Sigmoid colon (tissue), 6 donors: ENCODE measurements at regions not wholly inside any gene's neighbourhood (a gene's known extent, or its start where the extent isn't known, plus 50 kb on each side); places are given as distances from the start of the nearest gene placed in this dataset.

Experiments
- DNase-seq: peaks from one replicate; pipeline ENCODE4 v3.0.0-alpha.2; 2019
- H3K27ac ChIP-seq, 4 donors: fragments of 200-600 bp; sonication (generic); one replicate each; pipeline ENCODE4 v1.5.1; 2016 to 2019; ENCODE audit warnings: mild to moderate bottlenecking in 1 of 4
- H3K27me3 ChIP-seq, 3 donors: fragments of 200-600 bp; sonication (generic); one replicate each; pipeline ENCODE4 v1.5.1; 2019; ENCODE audit warnings: mild to moderate bottlenecking in 1 of 3
- H3K36me3 ChIP-seq, 4 donors: fragments of 200-600 bp; sonication (generic); one replicate each; pipeline ENCODE4 v1.5.1; 2016 to 2019
- H3K4me1 ChIP-seq, 4 donors: fragments of 200-600 bp; sonication (generic); one replicate each; pipeline ENCODE4 v1.5.1; 2017 to 2019
- H3K4me3 ChIP-seq, 4 donors: fragments of 200-600 bp; sonication (generic); one replicate each; pipeline ENCODE4 v1.5.1; 2017 to 2019; ENCODE audit warnings: mild to moderate bottlenecking in 2 of 4, moderate library complexity in 1 of 4
- H3K9me3 ChIP-seq, 4 donors: fragments of 200-600 bp in 3 of 4; sonication (generic) in 3 of 4; one replicate each; pipeline versions ENCODE4 v1.5.1 to v1.6.1; 2013 to 2019
- CTCF ChIP-seq, 4 experiments: fragments of 450-650 bp in 3 of 4; fragments of 200-600 bp in 1 of 4; IDR thresholded peaks; one replicate each; pipeline ENCODE4 v1.5.1; 2016 to 2019; ENCODE audit warnings: antibody characterized with exemption in 4 of 4, mild to moderate bottlenecking in 3 of 4, moderate library complexity in 2 of 4
- EP300 ChIP-seq, 4 donors: sonication (generic); formaldehyde crosslinking; IDR thresholded peaks; one replicate each; pipeline ENCODE4 v1.6.1; 2017; ENCODE audit warnings: antibody characterized with exemption in 4 of 4
- POLR2A ChIP-seq, 2 donors: fragments of 450-650 bp; IDR thresholded peaks; one replicate each; pipeline ENCODE4 v1.6.1; 2016; ENCODE audit warnings: antibody characterized with exemption in 2 of 2, mild to moderate bottlenecking in 2 of 2, moderate library complexity in 2 of 2
- POLR2AphosphoS5 ChIP-seq, 4 donors: sonication (generic); formaldehyde crosslinking; IDR thresholded peaks; one replicate each; pipeline ENCODE4 v1.6.1; 2017; ENCODE audit warnings: antibody characterized with exemption in 4 of 4
- WGBS, 2 donors: extraction: QIAGEN DNeasy Blood & Tissue Kit; methylation state at CpG; one replicate each; pipeline ENCODE4 v1.1.7; 2013; 5-methylcytosine and 5-hydroxymethylcytosine counted together
- intact Hi-C: fragments of 100-400 bp; cut with DNase I; formaldehyde crosslinking; loops from one replicate; pipeline ENCODE4 v1.15.1; 2023
- donor health status: healthy with polysubstance abuse.
- donor health status: healthy.

DNA sequence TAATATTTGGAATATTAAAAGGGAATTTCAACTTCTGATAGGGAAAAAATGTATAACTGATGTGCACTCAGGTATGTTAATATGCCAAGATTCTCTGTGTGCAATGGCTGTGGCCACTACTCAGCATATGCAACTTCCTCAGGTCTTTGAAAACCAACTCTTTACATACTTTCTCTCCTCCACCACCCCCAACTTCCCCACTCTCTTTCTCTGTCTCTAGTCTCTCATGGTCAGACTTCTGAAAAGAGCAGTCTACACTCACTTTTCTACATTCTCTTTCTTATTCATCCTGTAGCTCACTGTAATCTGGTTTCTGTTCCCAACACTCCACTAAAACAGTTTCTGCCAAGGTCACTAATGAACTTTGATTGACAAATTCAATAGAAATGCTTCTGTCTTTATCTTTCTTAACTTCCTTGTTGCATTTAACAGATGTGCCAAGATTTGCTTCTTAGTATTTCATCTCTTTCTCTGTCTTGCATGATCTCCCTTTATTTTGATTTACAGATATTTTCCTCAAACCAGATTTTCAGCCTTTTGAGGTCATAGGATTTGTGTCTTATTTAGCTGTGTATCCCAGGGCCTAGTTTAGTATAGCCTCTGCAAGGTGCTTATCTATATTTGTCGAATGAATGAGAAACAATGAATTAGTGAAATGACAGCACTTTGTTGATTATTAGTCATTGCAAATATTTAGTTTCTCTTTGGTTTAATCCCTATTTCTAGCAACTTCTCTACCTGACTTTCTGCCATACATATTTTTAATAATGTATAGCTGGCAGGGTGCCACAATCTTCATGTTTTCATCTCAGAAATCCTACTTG, 168.9 kb downstream of the LMO4 start:
- Histone ChIP-seq H3K27me3 (no peaks in the 10 kb centered on the region), H3K9me3 (no peaks in the 10 kb centered on the region), H3K4me3 (no peak overlapping the region), H3K4me1 (peaks cover 0 to 7% (median 3%) of the 10 kb centered on the region in 4 donors), H3K27ac (no peak overlapping the region), H3K36me3 (no peaks in the 10 kb centered on the region)
- DNase-seq, result no peak
- 79 to 84% methylated on average over 1 of the region's 1 CpG for WGBS, 2 donors
- no peak for TF ChIP-seq CTCF (IDR thresholded peaks at IDR 0.05)
- no peak for TF ChIP-seq POLR2AphosphoS5 (IDR thresholded peaks at IDR 0.05)
- TF ChIP-seq EP300 (IDR thresholded peaks at IDR 0.05), result no peak
- TF ChIP-seq POLR2A (IDR thresholded peaks at IDR 0.05), result no peak
- intact Hi-C loops, result no loop called here

DNA sequence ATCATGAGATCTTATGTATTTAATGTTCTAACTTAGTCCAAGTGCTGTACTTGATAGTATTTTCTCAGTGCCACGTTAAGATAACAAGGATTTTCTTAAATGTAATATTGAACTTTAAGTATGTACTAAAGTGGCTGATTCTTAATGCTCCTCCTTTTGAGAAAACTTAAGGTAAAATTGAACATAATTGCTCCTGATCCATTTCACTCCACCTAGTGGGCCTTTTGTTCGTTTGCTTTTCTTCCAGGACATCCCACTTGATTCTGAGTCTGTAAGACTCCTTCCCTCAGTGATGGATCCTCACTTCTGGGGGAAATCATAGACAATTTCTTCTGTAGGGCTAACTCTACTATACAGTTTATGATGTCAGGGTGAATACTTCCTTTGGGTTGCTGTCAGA, 173.1 kb downstream of the LMO4 start:
- H3K27me3 ChIP-seq, result no peaks in the 10 kb centered on the region
- TF ChIP-seq POLR2A (IDR thresholded peaks at IDR 0.05) (no peak), CTCF (IDR thresholded peaks at IDR 0.05) (no peak), POLR2AphosphoS5 (IDR thresholded peaks at IDR 0.05) (no peak), EP300 (IDR thresholded peaks at IDR 0.05) (no peak)
- H3K9me3 ChIP-seq, result no peaks in the 10 kb centered on the region
- H3K4me3 ChIP-seq, result no peak overlapping the region
- no peaks in the 10 kb centered on the region for H3K4me1 ChIP-seq
- intact Hi-C loops, result no loop called here
- no peaks in the 10 kb centered on the region for H3K36me3 ChIP-seq
- DNase-seq, result no peak
- 58 to 76% methylated on average over 2 of the region's 2 CpGs for WGBS, 2 donors
- no peak overlapping the region for H3K27ac ChIP-seq

- Histone ChIP-seq H3K4me1 (peaks cover 0 to 8% (median 0%) of the 10 kb centered on the region in 4 donors), H3K4me3 (no peak overlapping the region), H3K9me3 (no peaks in the 10 kb centered on the region), H3K27me3 (no peaks in the 10 kb centered on the region), H3K36me3 (no peaks in the 10 kb centered on the region), H3K27ac (no peak overlapping the region)
- no peak for DNase-seq
- intact Hi-C loops, result no loop called here
- 73 to 76% methylated on average over 9 of the region's 9 CpGs for WGBS, 2 donors
- no peak for TF ChIP-seq CTCF (IDR thresholded peaks at IDR 0.05)
- no peak for TF ChIP-seq POLR2A (IDR thresholded peaks at IDR 0.05)
- no peak for TF ChIP-seq POLR2AphosphoS5 (IDR thresholded peaks at IDR 0.05)
- no peak for TF ChIP-seq EP300 (IDR thresholded peaks at IDR 0.05)
Measured at GRCh38 chr1:87505391-87505983, 176.8 kb downstream of the LMO4 start.

GRCh38 chr1:87506147-87506546, 177.5 kb downstream of the LMO4 start:
- no peak for DNase-seq

More at GRCh38 chr1:87506147-87506546, 177.5 kb downstream of the LMO4 start:
- 52 to 70% methylated on average over 8 of the region's 8 CpGs for WGBS, 2 donors
- Histone ChIP-seq H3K36me3 (no peaks in the 10 kb centered on the region), H3K27me3 (no peaks in the 10 kb centered on the region), H3K4me3 (no peak overlapping the region), H3K9me3 (no peaks in the 10 kb centered on the region), H3K27ac (no peak overlapping the region), H3K4me1 (peaks cover 0 to 8% (median 0%) of the 10 kb centered on the region in 4 donors)
- TF ChIP-seq POLR2AphosphoS5 (IDR thresholded peaks at IDR 0.05) (no peak), POLR2A (IDR thresholded peaks at IDR 0.05) (no peak), CTCF (IDR thresholded peaks at IDR 0.05) (no peak), EP300 (IDR thresholded peaks at IDR 0.05) (no peak)
- intact Hi-C loops, result no loop called here
